CD4-positive, alpha-beta T cell treated with Interferon gamma for 1 hour (primary cell): ENCODE measurements at regions not wholly inside any gene's neighbourhood (a gene's known extent, or its start where the extent isn't known, plus 50 kb on each side); places are given as distances from the start of the nearest gene placed in this dataset.
"Not testable (repeated sequence)": the region's sequence is repeated elsewhere in the genome, so short reads cannot be mapped to it uniquely, and the experiment has no call there.

Source experiments
- DNase-seq: peaks from one replicate; pipeline ENCODE4 v3.0.0-alpha.2; 2020

DNA sequence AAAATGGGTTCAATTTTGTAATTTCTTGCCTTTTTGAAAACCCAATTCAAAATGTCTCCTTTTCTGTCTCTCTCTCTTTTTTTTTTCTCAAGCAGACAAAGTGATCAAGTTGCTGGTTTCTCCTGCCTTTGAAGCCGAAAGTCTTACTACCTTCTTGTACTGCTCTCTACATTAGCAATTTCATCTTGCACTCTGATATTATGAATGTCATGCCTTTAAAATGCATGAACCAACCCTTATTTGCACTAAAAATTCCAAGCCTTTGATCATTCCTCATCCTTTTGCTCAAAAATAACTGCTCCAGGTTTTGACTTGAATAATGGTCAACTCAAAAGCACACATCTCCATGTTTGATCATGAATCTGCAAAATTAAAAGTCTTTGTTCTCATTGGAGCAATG, 125.2 kb downstream of the CETN3 start:
- DNase-seq, result no peak

DNA sequence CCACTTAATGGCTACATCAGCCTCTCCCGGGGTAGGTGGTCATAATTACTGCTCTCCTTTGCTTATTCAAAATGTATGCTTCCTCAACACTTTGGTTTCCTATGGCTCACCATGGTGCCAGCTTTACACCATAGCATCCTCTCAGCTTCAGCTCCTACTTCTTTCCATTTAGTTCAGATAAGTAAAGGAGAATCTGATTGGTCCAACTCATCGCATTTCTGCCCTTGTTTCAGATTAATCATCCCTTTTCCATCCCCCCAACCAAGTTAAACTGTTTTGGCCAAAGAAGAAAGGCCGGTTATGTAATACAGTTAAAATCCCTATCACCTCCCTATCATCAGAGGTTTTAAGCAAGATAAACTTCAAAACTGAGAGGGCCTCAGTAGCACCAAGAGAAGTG, 130.5 kb downstream of the CETN3 start:
- DNase-seq, result no peak

DNA sequence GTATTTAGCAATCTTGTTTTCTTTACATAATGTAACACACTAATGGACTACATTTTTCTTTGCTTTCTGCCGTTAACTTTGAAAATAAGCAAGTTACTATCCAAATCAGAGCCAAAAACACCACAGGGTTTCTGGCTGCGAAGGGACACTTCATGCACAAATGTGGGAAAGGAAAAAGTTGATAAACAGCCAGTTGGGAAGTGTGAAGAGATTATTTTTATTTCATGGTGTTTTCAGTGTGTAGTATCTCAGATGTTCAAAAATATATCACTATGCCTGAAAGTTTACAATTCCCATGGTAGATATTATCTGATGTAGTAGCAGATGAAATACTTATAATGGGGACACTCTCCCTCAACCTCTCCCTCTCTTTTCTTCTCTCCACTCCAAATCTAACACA, 135.3 kb downstream of the CETN3 start:
- DNase-seq, result no peak

DNA sequence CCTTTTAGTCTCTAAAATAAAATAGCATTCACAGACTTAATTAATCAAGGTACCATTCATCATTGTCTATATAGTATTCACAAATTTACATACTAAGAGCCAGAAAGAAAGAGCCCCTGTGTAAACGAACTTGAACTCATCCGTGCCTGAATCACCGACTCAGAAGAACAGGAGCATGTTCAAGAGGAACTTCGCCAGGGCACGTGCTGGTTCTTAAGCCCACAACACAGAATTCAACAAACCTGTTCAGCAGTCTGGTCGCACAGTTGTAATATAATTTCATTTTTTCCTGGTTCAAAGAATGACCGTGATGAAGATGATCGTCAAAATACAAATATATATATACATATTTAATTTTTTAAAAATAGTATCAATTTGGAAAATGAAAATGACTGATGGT, 141.9 kb downstream of the CETN3 start:
- DNase-seq, result no peak

DNA sequence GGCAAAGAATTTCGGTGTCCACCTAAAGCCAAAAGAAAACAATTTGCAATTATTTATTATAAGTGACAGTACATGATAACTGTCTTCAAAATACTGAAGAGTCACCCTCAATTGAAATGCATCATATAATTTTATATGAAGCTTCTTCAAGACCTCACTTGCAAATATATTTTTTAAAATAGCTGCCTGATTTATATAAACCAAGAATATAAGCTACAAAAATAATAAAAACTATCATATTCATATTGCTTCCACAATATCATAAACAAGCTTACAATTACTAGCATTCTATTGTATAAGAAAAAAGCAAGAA, 144.1 kb downstream of the CETN3 start:
- no peak for DNase-seq

DNA sequence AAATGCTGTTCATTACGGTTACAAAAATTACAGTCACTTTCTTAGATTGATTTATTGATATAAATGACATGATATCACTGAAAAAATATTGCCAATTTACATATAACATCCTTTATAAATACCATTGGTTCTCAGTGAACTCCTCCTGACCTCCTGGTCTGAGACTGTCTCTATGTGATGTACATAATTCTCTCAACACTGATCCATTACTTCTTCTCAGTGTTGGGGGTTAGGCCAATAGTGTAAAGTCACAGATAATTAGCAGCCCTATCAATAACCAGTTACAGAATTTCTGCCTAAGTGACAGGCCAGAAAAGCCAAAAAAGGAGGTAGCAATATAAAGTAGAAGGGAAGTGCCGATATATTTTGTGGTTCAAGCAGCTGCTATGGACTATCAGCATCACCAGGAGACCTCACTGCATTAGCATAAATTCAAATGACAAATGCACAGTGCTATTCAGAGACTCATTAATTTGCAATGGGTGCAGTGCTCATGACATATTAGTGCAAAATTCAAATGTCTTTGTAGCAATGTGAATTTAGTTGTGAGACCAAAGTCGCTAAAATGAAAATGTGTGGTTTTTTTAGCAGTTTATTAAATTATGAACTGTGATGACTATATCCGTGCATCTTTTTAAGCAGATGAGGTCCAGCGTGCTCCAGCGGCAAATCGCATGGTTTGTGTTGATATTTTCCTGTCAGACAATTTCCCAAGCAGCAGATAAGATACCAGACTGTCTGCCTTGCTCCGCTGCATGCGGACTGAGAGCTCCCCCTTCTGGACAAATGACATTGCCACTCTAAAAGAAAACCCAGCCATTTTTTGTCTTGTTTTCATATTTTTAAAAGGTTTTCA, 144.6 kb downstream of the CETN3 start:
- DNase-seq, result peak; percentile 28

DNA sequence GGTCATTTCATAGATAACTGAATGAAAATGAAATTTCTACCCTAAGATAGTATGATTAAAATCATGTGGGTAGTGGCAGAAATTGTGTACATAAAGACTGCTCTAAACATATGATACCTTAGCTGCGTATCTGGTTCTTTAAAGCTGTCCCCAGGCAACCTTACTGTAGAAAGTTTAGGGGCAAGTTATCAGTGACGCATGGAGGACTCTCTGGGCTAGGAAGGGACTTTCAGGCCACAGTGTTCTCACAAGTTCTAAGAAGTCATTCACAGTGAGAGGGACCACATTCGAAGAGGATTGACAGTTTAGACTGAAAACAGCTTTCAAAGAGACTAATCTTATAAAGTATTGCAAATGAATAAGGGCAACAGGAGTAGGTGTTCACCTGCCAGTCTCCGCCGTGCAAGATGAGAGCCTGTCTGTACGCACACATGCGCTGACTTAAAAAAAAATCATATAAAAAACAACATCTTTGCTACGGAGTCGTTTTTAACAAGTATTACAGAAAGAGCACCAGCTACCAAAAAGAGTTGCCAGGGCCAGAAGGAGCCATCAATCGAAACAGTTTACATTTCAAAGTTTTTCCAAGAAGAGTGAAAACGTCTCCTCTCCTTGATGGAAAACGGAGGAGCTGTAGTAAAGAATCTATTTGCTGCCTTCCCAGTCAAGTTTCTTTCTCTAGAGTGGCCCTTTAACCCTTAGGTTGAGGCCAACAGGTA, 146.3 kb downstream of the CETN3 start:
- no peak for DNase-seq

DNA sequence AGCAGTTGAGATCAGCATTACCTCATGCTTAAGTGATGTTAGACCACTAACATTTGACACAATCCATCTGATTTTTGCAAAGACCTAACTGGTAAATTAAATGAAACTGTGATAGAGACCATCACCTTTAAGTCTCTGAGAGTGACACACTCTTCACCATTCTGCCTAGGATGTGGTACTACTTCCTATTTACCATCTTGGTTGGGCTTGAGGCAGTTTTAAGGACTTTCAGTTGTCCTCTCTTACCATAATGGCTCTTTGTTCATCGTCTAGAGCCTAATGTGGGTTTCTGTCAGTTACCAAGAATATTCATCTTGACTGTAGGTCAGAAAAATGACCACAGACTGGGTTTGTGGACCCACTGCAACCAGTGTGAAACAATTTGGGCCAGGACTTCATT, 158.1 kb downstream of the CETN3 start:
- DNase-seq, result no peak

DNA sequence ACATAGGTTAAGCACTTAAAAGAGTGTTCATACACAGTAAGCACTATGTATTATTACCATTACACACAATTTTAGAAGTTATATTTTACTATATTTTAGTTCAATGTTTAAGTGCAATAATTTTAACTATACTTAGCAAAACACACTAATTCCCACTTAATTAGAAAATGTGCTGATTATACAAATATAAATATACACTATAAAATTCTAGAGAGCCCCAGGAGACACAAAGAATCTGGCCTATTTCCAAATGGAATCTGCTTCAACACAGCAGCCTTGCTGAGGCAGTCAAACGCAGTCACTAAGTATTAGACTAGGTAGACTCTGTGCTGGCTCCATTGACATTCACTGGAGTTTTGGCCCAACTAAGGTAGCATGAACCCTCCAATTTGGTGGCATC, 160.9 kb downstream of the CETN3 start:
- DNase-seq, result no peak

DNA sequence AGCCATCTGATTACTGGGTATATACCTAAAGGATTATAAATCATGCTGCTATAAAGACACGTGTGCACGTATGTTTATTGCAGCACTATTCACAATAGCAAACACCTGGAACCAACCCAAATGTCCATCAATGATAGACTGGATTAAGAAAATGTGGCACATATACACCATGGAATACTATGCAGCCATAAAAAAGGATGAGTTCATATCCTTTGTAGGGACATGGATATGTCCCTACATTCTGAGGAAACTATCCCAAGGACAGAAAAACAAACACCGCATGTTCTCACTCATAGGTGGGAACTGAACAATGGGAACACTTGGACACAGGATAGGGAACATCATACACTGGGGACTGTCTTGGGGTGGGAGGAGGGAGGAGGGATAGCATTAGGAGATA, 165.7 kb downstream of the CETN3 start:
- DNase-seq, result not testable (repeated sequence)

DNA sequence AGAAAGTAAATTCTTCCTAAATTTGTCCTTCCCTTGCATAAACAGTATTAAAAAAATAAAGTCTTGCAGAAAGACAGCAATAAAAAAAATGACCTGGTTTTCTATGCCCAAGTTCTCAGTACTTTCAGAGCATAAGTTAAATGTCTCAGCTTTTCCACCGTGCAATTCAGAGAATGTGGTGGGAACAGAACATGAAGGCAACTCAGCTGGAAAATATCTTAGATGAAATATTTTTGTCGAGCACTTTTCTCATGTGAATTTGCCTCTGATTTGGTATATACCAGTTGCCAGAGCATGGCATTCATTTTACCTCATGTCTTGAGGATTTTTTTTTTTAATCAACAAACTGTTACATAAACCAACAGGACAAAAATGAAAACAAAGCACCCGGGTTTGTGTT, 176.1 kb downstream of the CETN3 start:
- no peak for DNase-seq

DNA sequence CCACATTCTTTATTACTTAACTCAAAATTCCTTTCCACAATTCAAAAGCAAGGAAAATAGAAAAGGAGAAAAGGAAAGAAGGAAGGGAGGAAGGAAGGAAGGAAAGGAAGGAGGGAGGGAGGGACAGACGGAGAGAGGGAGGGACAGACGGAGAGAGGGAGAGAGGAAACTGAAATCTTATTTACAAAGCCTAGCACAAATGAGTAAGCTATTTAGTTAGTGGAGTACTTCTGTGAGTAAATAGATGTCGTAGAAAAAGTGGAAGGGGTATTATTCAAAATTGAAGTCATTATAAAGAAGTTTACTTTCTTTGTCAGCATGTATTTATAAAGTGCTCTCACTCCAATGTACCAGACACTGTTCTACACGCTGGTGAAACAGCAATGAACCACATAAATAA, 177.9 kb downstream of the CETN3 start:
- DNase-seq, result no peak

DNA sequence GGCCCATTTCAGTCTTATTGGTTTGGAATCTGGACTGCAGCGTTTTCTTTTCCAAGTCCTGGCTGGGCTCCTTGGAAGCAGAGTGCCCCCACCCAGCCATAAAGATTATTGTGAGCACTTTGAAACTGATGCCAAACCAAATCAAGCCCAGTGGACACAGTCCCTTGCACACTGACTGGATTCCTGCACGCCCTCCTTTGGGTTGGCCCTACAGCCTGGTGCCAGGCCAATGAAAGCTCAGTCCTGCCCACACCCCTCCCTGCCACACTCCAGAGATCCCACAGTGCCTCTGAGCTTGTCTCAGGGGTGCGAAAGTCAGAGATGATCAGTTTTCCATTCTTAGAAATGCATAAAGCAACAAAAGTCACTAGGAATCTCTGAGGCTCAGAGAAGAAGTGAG, 181.9 kb downstream of the CETN3 start:
- no peak for DNase-seq

DNA sequence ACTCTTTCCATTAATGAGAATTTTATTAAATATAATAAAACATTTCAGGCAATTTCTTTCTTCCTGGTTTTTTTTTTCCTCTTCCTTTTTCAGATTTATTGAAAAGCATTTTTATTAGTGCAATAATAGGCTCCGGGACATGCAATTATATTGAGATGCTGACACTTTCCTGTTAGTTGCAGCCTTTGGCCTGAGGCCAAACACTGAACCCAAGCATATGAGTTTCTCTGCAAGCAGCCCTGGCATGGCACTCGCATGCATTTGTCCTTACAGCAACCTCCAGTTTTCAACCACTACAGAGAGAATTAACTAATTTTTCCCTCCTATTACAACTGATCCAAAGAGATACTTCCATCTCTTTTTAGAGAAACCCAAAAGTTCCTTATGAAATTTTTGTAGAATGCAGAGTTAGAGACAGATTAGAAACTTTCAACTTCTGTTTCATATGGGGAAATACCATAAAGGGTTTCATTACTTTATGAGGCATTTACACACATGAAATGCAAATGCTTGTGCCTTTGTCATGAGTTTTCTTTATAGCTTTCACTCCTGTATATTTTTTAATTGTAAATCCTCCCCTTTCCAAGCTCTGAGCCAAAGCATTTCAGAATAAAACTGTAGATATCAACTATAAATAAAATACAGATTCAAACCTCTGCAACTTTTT, 183.0 kb downstream of the CETN3 start:
- no peak for DNase-seq

DNA sequence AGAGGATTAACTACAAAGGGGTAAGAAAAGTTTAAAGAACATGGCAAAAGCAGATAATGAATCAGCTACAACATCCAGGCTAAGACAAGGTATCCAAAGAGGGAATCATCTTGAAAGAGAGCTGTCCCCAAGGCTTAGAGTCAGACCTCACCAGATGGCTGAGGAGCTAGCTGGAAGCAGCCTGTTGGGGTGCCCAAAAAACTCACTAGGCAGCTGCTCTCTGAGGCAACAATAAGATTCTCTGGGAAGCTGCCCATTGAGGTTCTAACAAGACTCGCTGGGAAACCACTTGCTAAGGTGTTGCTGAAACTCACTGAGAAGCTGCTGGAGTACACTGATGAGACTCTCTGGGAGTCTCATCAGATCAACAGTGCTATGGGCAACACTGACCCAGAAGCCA, 185.2 kb downstream of the CETN3 start:
- DNase-seq, result no peak

DNA sequence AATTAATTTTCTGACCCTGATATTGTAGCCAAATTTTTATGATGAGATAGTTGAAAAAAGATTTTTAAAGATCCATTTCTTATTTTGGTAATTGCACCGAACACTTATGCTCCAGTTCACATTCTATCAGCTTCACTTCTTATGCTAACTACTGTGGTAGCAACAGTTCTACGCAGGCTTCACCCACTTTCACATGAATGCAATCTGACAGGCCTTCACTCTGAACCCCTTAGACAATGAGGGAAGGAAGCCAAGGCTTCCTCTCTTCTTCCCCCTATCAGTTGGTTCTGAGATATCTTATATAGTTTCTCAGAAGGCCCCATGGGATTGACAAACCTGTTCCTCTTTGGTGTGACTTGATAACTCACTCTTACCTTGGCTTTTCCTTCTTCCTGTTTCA, 185.8 kb downstream of the CETN3 start:
- no peak for DNase-seq

DNA sequence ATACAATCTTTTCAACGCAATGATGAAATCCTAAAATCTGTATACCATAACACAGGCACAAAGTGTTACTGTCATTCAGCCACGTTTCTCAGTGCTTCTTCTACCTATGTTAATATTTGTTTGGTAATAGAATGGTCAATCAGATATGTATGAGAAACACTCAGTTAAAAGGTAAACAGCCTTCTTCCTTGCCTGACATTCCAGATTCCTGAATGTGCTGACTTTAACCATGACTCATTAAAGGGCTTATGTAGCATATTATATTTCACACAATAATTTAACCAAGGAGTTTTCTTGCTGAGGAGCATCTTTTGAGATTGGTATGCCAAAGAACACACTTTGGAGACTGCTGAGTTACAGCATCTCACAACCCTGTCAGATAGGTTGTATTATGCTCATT, 187.6 kb downstream of the CETN3 start:
- no peak for DNase-seq

DNA sequence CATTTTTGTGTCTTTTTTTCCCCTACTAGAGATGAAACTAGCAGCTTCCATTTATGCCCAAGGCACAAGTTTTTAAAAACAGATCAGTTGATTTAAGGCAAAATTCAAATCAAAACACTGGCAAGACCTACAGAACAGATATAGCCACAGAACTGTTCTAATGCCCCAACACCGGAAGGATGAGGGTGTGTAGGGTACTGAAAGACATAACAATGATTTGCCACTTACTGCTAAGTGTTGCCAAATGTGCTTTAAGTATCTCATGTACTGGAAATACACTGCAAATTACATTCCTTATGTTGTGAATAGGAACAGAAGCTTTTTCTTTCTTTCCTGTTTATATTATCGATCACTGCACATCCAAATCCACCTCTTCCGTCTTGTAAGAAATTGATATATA, 189.0 kb downstream of the CETN3 start:
- no peak for DNase-seq

DNA sequence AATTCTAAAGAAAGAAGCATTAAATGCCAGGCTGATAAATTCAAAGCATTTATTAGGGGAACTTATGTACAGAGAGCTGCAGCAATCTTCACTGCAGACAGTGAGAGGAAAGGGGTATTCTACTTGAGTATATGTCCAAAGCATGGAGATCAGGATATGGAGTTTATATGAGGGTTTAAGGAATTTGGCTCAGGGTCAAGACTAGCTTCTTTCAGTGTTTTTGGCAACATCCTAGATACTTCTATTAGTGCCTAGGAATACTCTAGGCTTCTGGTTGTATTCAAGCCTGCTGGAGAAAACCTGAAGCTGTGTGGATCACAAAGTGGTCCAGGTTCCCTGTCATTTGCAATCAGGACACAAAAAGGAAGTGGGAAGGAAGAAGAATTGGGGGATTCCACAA, 194.6 kb downstream of the CETN3 start:
- DNase-seq, result no peak

DNA sequence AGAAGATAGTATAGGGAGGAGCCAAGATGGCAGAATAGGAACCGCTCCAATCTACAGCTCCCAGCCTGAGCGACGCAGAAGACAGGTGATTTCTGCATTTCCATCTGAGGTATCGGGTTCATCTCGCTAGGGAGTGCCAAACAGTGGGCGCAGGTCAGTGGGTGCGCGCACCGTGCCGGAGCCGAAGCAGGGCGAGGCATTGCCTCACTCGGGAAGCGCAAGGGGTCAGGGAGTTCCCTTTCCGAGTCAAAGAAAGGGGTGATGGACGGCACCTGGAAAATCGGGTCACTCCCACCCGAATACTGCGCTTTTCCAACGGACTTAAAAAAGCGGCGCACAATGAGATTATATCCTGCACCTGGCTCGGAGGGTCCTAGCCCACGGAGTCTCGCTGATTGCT, 201.2 kb downstream of the CETN3 start:
- not testable (repeated sequence) for DNase-seq

DNA sequence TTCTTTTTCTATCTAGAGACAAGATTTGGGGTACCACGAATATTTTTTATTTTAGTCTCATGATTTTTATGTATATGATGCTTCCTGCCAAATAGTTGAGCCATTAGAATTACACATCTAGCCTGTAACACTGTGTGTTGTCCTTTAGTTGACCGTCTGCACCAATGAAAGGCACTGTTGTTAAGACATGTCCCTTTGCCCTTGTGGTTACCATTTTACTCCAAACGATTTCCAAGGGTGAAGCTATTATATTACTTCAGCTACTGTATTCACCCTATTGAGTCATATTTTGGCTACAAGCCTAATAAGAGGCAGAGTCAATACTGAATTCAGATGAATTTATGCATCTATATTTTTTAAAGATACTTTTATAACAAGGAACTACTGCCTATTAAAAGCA, 207.6 kb downstream of the CETN3 start:
- no peak for DNase-seq

DNA sequence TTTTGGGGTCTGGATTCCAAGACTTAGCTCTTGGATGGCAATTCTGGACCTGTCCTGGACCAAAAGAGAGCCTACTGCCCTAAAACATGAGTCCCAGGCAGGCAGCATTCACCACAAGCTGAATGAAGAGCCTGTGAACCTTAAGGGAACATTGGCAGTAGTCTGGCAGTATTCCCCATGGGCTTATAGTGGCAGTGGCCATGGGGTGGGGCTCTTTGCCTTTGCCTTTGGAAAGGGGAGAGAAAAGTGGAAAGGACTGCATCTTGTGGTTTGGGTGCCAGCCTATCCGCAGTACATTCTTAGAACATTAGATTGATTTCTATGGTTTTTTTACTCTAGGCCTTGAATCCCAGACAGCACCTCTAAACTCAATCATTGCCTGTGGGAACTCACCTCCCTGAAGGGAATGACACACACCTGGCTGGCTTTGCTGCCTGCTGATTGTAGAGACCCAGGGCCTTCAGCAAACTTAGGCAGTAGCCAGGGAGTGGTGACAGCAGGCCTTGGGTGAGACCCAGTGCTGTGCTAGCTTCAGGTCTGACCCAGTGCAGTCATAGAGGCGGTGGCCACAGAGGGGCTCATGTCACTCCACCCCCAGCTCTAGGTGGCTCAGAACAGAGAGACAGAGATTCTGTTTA, 216.3 kb downstream of the CETN3 start:
- no peak for DNase-seq

DNA sequence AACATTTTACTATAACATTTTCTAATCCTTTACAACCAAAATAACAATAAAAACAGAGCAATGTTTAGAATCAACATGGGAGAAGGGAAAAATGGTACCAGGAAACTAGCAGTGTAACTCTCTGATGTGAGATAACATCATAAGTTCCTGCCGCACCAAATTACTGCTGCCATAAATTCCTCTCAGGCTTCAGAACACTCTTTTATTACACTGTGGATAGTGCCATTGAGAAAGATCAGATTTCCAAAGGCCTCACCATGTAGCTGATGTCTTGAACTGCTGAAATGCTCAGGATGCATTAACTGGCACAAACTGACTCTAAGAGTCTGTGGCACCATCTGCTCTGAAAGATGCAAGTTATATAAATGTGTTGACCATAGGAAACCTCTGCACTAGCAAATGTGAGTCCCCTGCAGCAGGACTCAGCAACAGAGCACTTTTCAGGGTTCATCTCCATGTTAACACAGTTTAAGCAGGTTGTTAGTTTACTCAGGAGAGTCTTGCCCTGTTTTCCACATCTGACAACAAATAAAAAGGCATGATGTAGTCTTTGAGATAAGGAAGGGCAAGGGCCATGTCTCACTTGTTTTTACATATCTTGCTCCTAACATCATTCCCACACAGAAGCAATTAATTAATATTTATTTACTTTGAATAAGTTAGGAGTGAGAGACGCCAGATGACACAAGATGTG, 218.1 kb downstream of the CETN3 start:
- DNase-seq, result no peak
